NCI-H1436 treated with DMSO at 0.1 percent for 48 hours (cell line): ENCODE measurements at regions not wholly inside any gene's neighbourhood (a gene's known extent, or its start where the extent isn't known, plus 50 kb on each side); places are given as distances from the start of the nearest gene placed in this dataset.
"Not testable (repeated sequence)": the region's sequence is repeated elsewhere in the genome, so short reads cannot be mapped to it uniquely, and the experiment has no call there.

Experiments used
- DNase-seq: peaks from one replicate; lab custom pipeline; 2025; lab: John Stamatoyannopoulos, UW

GRCh38 chr5:166068547-166069335 lies 2222.7 kb upstream of the WWC1 start:
- DNase-seq, result no peak

DNA sequence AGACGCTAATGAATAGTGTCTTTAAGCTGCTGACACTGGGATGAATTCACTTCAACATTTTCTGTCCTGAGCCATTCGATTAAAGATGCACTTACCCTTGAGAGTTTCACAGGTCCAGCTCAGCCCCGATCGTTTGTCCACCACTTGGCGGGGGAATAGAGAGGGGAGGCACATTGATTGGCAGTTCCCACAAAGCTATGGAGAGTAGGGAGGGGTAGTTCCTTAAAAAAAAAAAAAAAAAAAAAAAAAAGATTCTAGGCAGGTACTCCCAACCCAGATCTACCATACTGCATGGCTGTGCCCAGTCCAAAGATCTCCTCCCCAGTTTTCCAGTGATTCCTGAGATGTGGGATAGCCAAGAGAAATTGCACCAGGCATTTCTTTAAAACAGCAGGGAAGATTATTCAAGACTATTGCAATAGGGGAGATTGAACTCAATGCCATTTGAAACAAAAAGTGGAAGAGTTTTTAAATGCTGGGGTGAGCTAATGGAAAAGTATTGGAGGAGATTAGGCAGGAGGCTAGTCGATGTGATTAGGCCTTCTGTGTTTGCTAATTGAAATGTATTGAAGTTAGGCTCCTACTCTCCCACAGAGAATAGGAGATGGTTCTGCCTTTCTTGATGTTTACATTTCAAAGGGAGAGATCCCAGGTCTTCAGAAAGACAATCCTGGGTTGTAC lies 2217.4 kb upstream of the WWC1 start:
- DNase-seq, result no peak

GRCh38 chr5:166074582-166075481 lies 2216.6 kb upstream of the WWC1 start:
- no peak for DNase-seq

DNA sequence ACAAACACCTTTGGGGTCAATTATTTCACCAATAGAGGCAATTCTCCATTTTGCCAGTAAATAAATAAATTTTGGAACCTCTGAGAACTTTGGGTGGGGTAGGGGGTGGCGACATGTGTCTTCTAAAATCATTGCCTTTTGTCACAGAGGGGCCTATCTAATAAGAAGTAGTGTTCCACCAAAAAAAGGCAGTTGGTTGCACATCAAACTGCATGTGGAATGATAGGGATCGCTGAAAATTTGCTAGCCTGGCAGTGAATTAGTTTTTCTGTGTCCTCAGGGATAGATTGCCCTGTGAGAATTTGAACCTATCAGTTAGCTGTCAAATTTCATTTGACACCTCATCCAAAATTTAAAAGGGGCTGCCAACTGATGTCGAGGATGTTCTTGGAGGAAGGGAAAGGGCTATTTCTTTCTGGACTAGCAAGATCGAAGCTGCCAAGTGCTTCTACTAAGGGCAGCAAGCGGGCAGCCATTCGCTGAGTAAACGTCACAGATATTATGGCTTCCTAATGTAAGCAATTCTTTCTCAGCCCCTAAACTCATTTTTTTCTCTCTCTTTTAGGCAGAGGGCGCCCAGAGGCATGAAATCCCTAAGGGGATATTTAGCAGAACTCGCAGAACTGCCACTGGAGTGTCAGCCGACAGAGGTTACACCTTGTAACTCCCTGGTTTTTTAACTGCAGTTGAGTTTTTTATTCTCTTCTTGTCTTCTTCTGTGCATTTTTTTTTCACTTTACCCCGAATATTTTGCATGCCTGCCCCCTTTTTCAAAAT lies 2208.1 kb upstream of the WWC1 start:
- DNase-seq, result no peak

DNA sequence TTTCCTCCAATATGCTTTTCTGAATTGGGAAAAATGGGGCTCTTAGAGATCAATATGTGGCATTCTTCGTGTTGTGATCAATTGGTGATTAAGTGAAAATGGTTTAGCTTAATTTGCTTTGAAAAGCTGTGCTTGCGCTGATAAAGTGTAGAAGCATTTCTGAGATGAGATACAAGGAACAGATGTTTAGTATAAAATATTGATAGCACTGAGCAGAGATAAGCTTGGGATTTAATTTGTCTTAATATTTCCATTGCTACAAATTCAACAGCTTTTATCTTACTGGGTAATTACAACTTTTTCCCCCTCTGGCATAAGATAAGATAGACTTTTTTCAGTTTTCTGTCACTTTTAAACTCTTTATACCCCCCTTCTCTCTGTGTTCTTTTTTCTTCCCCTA lies 2204.9 kb upstream of the WWC1 start:
- no peak for DNase-seq

GRCh38 chr5:166088389-166089039 lies 2202.9 kb upstream of the WWC1 start:
- DNase-seq, result no peak

- no peak for DNase-seq
These were observed 2199.5 kb upstream of the WWC1 start for GRCh38 chr5:166091931-166092330.

- no peak for DNase-seq
These were observed 2198.1 kb upstream of the WWC1 start for GRCh38 chr5:166093312-166093711.

- no peak for DNase-seq
These were observed 2188.5 kb upstream of the WWC1 start for GRCh38 chr5:166102947-166103346.

DNA sequence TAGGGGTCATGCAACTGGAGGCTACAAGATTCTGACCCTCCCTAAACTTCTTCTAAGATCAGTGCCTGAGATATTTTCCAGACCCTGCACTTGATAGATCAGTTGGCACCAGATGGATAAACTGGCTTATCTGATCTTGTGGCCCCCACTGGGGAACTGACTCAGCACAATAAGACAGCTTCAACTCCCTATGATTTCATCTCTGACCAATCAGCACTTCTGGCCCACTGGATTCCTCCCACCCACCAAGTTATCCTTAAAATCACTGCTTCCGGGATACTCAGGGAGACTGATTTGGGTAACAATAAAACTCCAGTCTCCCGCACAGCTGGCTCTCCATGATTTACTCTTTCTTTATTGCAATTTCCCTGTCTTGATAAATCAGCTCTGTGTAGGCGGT lies 2180.4 kb upstream of the WWC1 start:
- no peak for DNase-seq

DNA sequence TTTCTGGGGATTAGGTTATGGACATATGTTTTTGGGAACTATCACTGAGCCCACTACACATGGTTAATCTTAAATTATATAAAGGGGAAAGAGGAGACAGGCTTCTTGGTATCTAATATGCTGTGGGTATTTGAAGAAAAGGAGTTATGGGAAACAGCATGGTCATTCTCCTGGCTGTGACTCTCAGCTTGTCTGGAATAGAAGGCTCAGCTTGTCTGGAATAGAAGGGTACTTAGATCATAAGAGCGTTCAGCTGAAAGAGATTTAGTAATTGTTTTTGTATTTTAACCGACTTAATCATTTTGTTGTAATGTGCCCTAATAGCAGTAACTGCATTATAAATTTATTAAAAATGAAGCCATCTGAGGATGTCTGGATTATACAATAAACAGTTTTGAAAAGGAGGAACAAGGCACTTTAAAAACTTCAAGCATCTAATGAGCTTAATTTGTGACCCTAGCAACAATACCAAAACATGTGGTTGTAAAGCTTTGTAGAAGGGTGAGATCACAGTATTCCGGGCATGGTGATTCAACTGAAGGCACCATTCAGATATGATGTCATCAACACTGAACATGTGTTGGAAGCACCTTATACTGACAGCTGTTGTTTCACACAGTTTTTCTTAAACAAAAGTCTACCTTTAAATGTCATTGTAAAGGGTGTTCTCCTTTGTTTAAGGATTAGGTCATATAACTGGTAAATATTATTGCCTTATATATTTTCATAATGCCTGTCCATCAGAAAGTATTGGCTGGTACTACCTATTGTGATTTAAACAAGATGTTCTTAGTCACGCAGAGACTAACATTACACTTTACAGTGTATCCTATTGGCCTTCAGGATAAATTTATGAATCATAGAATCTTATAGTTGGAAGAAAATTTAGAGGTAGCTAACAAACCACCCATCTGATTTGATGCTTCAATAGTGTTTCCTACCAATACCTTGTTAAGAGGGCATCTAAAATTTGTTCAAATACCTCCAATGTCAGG lies 2174.1 kb upstream of the WWC1 start:
- no peak for DNase-seq

DNA sequence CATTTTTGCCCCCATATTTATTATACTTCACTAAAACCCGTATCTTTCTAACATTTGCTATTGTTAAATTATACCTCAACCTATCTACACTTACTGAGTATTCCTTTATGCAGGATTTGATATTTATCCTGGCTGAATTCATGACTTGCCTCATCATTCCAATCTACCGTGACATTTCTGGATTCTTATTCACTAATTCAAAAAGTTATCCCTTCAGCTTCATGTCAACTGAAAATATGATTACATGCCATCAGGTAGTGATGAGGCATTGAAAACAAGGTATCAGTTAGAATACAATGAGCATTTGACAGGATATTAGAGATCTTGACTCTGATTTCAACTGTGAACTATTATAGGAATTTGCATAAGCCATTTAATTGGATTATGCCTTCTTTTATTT lies 2171.9 kb upstream of the WWC1 start:
- no peak for DNase-seq

DNA sequence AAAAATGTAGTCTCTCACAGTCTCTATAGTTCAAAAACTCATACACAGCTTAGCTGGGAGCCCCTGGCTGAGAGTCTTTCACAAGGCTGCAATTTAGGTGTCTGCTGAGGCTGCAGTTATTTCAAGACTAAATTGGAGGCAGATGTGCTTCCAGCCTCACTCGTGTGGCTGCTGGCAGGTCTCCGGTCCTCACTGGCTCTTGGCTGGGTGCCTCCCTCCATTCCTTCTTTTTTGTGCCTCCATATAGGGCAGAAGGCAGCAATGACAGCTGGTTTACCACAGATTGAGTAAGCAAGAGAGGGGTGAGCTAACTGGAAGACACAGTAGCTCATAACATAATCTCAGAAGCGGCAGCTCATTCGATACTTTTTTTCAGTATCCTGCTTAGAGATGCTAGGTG lies 2167.7 kb upstream of the WWC1 start:
- no peak for DNase-seq

DNA sequence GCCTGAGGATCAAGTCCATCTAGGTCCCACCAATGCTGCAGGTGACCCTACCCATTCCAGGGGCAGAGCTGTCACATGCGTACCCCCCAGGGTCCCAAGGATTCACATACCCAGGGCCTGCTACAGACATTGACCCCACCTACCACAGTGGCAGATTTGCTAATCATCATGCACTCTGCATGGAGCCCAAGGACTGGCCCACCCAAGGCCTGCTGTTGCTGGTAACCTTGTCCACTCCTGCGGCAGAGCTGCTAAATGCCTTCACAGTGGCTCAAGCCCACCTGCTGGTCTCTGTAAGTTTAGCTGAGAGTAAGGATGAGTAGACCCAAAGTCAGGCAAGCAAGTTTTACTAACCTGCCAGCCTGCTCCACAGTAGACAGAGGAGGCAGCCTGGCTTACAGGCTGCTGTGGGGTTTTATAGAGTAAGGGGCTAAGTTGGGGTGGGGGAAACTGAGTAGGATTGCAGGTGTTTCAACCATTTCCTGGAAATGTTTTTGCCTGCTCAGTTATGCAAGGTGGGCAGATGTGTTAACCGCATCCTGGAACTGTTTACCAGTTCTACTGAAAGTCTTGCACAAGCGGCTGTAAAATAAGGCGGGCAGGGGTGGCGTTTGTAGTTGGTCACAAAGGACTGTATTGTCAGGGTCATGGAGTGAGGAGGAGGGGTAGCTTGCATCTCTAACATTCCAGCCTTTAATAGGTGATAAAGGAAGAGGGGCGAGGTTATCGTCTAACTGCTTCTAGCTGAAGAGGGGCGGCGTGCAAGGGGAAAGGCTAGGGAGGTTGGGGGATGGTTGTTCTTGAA lies 2163.5 kb upstream of the WWC1 start:
- DNase-seq, result no peak

GRCh38 chr5:166145107-166145506 lies 2146.3 kb upstream of the WWC1 start:
- not testable (repeated sequence) for DNase-seq

DNA sequence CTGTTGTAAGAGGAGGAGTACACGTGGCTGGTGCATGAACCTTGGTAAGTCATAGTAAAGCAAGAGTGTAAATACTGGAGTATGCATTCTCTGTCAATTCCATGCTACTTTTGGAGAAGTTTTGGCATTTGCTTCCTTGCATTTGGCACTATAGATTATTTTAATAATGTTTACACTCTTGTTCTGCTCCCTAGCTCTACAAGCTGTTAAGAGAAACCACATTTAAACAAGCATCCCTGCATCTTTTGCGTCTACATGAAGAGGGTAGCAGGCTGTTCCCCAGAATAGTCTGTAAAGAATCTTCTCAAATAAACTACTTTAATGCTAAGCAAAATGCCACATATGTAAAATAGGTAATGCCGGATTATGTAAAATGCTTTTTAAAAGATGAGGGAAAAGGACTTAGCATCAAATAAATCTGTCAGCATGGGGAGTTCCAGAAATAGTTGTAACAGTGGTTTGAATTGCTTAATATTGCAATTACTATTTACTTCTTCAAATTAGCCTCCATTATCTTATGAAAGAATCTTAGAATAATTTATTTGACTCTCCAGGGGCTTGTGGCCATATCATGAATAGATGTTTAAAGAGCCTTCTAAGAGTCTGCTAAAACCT lies 2127.3 kb upstream of the WWC1 start:
- DNase-seq, result no peak

DNA sequence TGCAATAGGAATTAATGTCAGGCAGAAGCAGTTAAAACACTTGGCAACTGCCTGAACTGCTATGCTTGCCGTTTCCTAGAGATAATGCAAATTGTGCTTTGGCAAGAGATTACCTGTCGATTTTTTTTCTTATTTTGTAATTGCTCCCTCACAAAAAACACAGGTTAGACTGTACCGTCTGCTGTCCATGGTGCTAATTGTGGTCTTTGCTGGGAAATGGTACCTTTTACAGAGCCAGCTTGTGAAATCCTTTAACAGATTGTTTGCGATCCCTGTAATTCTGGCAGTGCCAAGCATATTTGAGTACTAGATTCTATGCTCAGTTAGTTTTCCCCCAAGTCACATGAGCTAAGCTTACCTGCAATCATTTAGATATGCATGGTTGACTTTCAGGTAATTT lies 2125.8 kb upstream of the WWC1 start:
- no peak for DNase-seq

DNA sequence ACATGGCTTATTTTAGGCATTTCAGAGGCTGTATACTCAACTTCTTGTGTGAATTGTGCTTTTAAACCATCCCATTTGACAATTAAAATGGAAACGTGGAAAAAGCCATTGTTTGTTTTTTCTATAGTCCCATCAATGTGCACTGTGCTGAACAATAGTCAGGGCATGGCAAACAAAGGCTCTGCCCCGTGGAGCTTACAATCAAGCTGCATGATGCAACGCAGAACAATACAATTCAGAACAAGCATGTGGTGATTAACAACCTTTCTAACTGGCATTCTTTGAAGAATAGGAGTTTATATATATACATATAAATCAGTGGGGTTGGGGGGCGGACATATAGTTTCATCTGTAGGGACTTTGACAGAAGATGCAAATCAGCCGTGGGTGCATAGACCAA lies 2125.4 kb upstream of the WWC1 start:
- DNase-seq, result no peak

DNA sequence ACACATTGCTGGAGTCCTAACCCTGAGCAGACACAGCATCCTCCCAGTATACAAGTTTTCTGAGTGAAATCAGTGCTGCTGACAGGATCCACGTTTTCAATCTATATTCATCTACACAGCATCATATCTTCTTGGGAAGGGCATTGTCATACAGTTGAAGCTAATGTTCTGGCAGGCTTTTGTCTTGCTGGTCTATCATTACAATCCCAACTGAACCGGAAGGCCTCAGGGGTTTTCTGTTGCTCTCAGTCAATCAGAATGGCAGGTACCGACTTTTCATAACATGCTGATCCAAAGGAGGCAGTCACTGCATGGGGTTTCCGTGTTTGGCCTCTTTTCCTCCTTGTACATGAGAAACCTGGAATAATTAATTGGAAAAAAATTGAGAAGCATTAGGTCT lies 2118.8 kb upstream of the WWC1 start:
- no peak for DNase-seq
